Liver (tissue), 8 donors: ENCODE measurements at regions not wholly inside any gene's neighbourhood (a gene's known extent, or its start where the extent isn't known, plus 50 kb on each side); places are given as distances from the start of the nearest gene placed in this dataset.

Experiments used
- DNase-seq: peaks from one replicate; pipeline ENCODE4 v3.0.0-alpha.2; 2017; ENCODE audit warnings: low spot score
- H3K27ac ChIP-seq, 2 donors: one replicate each; pipeline ENCODE4 v1.7.0; 2013; ENCODE audit warnings: inconsistent platforms in 2 of 2, low read length in 2 of 2, control low read depth in 1 of 2, low read depth in 1 of 2, mild to moderate bottlenecking in 1 of 2
- H3K27me3 ChIP-seq, 4 donors: one replicate each; pipeline versions ENCODE4 v1.6.1 to v1.7.0; 2013; ENCODE audit warnings: low read length in 3 of 4, inconsistent platforms in 1 of 4, mild to moderate bottlenecking in 1 of 4, moderate library complexity in 1 of 4; ENCODE audit not compliant: control insufficient read depth in 4 of 4, insufficient read depth in 4 of 4
- H3K36me3 ChIP-seq, 4 donors: one replicate each; pipeline versions ENCODE4 v1.6.1 to v1.7.0; 2013; ENCODE audit warnings: low read length in 3 of 4, mild to moderate bottlenecking in 3 of 4, low read depth in 1 of 4, moderate library complexity in 1 of 4; ENCODE audit not compliant: control insufficient read depth in 4 of 4, insufficient read depth in 3 of 4
- H3K4me1 ChIP-seq, 4 donors: one replicate each; pipeline versions ENCODE4 v1.6.1 to v1.7.0; 2013; ENCODE audit warnings: low read length in 3 of 4, mild to moderate bottlenecking in 3 of 4, moderate library complexity in 1 of 4; ENCODE audit not compliant: control insufficient read depth in 4 of 4, insufficient read depth in 4 of 4
- H3K4me3 ChIP-seq, 3 donors: one replicate each; pipeline versions ENCODE4 v1.6.1 to v1.7.0; 2013; ENCODE audit warnings: low read length in 3 of 3, control low read depth in 1 of 3, low read depth in 1 of 3, mild to moderate bottlenecking in 1 of 3
- H3K9ac ChIP-seq, 2 donors: one replicate each; pipeline ENCODE4 v1.7.0; 2013; ENCODE audit warnings: low read length in 2 of 2, mild to moderate bottlenecking in 2 of 2, moderate library complexity in 2 of 2, control low read depth in 1 of 2, low read depth in 1 of 2
- H3K9me3 ChIP-seq, 4 donors: one replicate each; pipeline versions ENCODE4 v1.6.1 to v1.7.0; 2013; ENCODE audit warnings: low read length in 3 of 4; ENCODE audit not compliant: control insufficient read depth in 4 of 4
- EGR1 ChIP-seq, 2 donors: IDR thresholded peaks; 2 replicates each; pipeline ENCODE4 v1.6.1; 2016 to 2018; ENCODE audit warnings: antibody characterized with exemption in 2 of 2, low read depth in 2 of 2
- FOXA1 ChIP-seq: IDR thresholded peaks from 2 replicates; pipeline ENCODE4 v1.6.1; 2016; ENCODE audit warnings: antibody characterized with exemption
- GABPA ChIP-seq, 2 donors: IDR thresholded peaks in 1 of 2; conservative IDR thresholded peaks in 1 of 2; 2 replicates each; pipeline ENCODE4 v1.6.1; 2016; ENCODE audit warnings: antibody characterized with exemption in 2 of 2, mild to moderate bottlenecking in 1 of 2, moderate library complexity in 1 of 2
- HNF4A ChIP-seq, 2 donors: conservative IDR thresholded peaks; 2 replicates each; pipeline ENCODE4 v1.6.1; 2016; ENCODE audit warnings: antibody characterized with exemption in 2 of 2, mild to moderate bottlenecking in 2 of 2
- HNF4G ChIP-seq: IDR thresholded peaks from 2 replicates; pipeline ENCODE4 v1.6.1; 2016; ENCODE audit warnings: antibody characterized with exemption
- JUND ChIP-seq, 2 donors: IDR thresholded peaks; 2 replicates each; pipeline ENCODE4 v1.6.1; 2016; ENCODE audit warnings: antibody characterized with exemption in 2 of 2
- NR2F2 ChIP-seq: IDR thresholded peaks from 2 replicates; pipeline ENCODE4 v1.6.1; 2016; ENCODE audit warnings: antibody characterized with exemption
- RAD21 ChIP-seq, 2 donors: IDR thresholded peaks; 2 replicates each; pipeline ENCODE4 v1.6.1; 2016; ENCODE audit warnings: antibody characterized with exemption in 2 of 2, mild to moderate bottlenecking in 2 of 2
- RXRA ChIP-seq, 2 donors: IDR thresholded peaks; 2 replicates each; pipeline ENCODE4 v1.6.1; 2017 to 2018; ENCODE audit warnings: antibody characterized with exemption in 2 of 2, mild to moderate bottlenecking in 1 of 2
- SP1 ChIP-seq: IDR thresholded peaks from 2 replicates; pipeline ENCODE4 v1.6.1; 2018; ENCODE audit warnings: antibody characterized with exemption, mild to moderate bottlenecking
- TAF1 ChIP-seq: conservative IDR thresholded peaks from 2 replicates; pipeline ENCODE4 v1.6.1; 2016; ENCODE audit warnings: antibody characterized with exemption, mild to moderate bottlenecking
- YY1 ChIP-seq: IDR thresholded peaks from 2 replicates; pipeline ENCODE4 v1.6.1; 2016; ENCODE audit warnings: antibody characterized with exemption, mild to moderate bottlenecking
- WGBS: extraction: QIAGEN DNeasy Blood & Tissue Kit; methylation state at CpG from one replicate; pipeline ENCODE4 v1.1.7; 2013; 5-methylcytosine and 5-hydroxymethylcytosine counted together
- TF ChIP-seq, protein P1 (sequence below): IDR thresholded peaks from 2 replicates; pipeline ENCODE4 v1.6.1; 2016; ENCODE audit warnings: antibody characterized with exemption
- TF ChIP-seq, protein P2 (sequence below): IDR thresholded peaks from 2 replicates; pipeline ENCODE4 v1.6.1; 2016; ENCODE audit warnings: antibody characterized with exemption
- TF ChIP-seq, protein P3 (sequence below): fragments of 150-350 bp; IDR thresholded peaks from 2 replicates; pipeline ENCODE4 v1.5.1; 2017; ENCODE audit warnings: improper control_type of control experiment, low read depth, low read length; ENCODE audit not compliant: missing input control
- TF ChIP-seq, protein P4 (sequence below): IDR thresholded peaks from 2 replicates; pipeline ENCODE4 v1.6.1; 2016; ENCODE audit warnings: antibody characterized with exemption, mild to moderate bottlenecking
- donor health status: healthy.
- donor health status: healthy.
- donor health status: healthy.
- donor health status: healthy.
- donor health status: healthy.

DNA sequence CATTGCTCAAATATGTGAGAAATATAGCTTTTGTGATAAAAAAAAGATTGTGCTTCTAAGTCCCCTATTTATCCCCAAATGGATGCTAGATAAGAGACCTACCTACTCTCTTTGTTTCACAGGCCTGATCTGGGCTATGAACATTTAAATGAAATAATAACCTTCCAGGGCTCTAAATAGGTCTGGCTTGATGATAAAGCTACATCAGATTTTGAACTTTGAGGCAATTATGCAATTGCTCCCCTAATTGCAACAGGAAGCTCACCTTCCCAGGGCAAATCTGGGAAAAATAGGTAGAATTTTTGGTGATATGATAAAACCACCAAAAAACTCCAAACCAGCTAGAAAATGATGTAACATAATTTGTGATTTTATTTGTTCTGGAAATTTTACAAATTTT, 624.5 kb downstream of the PKHD1 start:
- H3K27ac ChIP-seq = no peak overlapping the region
- DNase-seq = no peak
- TF ChIP-seq HNF4A (conservative IDR thresholded peaks at IDR 0.05) = peak in 1 of 2 donors; percentile 46
- TF ChIP-seq, protein P1, sequence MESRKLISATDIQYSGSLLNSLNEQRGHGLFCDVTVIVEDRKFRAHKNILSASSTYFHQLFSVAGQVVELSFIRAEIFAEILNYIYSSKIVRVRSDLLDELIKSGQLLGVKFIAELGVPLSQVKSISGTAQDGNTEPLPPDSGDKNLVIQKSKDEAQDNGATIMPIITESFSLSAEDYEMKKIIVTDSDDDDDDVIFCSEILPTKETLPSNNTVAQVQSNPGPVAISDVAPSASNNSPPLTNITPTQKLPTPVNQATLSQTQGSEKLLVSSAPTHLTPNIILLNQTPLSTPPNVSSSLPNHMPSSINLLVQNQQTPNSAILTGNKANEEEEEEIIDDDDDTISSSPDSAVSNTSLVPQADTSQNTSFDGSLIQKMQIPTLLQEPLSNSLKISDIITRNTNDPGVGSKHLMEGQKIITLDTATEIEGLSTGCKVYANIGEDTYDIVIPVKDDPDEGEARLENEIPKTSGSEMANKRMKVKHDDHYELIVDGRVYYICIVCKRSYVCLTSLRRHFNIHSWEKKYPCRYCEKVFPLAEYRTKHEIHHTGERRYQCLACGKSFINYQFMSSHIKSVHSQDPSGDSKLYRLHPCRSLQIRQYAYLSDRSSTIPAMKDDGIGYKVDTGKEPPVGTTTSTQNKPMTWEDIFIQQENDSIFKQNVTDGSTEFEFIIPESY = no peak
- no peaks in the 10 kb centered on the region for H3K36me3 ChIP-seq
- H3K9me3 ChIP-seq = no peaks in the 10 kb centered on the region
- peaks cover 0 to 9% (median 2%) of the 10 kb centered on the region in 4 donors for H3K4me1 ChIP-seq
- H3K4me3 ChIP-seq = no peak overlapping the region
- H3K9ac ChIP-seq = no peak overlapping the region
- no peaks in the 10 kb centered on the region for H3K27me3 ChIP-seq

DNA sequence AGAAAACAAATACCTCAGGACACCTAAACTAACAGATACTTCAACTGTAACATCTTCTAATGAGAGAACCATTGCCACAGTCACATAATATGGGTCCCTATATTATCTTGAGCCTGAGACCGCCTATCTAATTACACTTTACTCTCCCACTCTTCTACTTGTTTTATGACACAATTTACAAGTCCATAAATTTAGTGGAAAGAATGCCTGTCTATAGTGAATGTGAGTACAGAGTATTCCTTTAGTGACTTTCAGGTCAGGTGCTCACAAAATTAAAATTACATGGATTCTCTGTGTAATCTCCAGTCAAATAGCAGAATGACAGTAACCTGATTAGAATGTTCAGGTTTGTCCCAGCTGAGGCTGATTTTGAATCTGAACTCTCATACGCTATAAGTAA, 624.1 kb downstream of the PKHD1 start:
- Histone ChIP-seq H3K27ac (no peak overlapping the region), H3K4me3 (no peak overlapping the region), H3K9ac (no peak overlapping the region), H3K36me3 (no peaks in the 10 kb centered on the region), H3K9me3 (no peaks in the 10 kb centered on the region), H3K4me1 (peaks cover 0 to 9% (median 2%) of the 10 kb centered on the region in 4 donors), H3K27me3 (no peaks in the 10 kb centered on the region)
- WGBS = 91% methylated on average over 2 of the region's 2 CpGs
- no peak for DNase-seq
- TF ChIP-seq HNF4A (conservative IDR thresholded peaks at IDR 0.05) (no peak), RAD21 (IDR thresholded peaks at IDR 0.05) (no peak), FOXA1 (no peak), YY1 (no peak), SP1 (no peak), NR2F2 (no peak), EGR1 (IDR thresholded peaks at IDR 0.05; ENCODE audit: low read depth in 2 of 2) (no peak), HNF4G (no peak), GABPA (IDR thresholded peaks at IDR 0.05 in 1 of 2, conservative IDR thresholded peaks at IDR 0.05 in 1 of 2) (no peak), TAF1 (no peak), RXRA (IDR thresholded peaks at IDR 0.05) (no peak), JUND (IDR thresholded peaks at IDR 0.05) (no peak)
- TF ChIP-seq, protein P2, sequence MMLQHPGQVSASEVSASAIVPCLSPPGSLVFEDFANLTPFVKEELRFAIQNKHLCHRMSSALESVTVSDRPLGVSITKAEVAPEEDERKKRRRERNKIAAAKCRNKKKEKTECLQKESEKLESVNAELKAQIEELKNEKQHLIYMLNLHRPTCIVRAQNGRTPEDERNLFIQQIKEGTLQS = no peak
- TF ChIP-seq, protein P3, sequence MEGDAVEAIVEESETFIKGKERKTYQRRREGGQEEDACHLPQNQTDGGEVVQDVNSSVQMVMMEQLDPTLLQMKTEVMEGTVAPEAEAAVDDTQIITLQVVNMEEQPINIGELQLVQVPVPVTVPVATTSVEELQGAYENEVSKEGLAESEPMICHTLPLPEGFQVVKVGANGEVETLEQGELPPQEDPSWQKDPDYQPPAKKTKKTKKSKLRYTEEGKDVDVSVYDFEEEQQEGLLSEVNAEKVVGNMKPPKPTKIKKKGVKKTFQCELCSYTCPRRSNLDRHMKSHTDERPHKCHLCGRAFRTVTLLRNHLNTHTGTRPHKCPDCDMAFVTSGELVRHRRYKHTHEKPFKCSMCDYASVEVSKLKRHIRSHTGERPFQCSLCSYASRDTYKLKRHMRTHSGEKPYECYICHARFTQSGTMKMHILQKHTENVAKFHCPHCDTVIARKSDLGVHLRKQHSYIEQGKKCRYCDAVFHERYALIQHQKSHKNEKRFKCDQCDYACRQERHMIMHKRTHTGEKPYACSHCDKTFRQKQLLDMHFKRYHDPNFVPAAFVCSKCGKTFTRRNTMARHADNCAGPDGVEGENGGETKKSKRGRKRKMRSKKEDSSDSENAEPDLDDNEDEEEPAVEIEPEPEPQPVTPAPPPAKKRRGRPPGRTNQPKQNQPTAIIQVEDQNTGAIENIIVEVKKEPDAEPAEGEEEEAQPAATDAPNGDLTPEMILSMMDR = no peak
- TF ChIP-seq, protein P4, sequence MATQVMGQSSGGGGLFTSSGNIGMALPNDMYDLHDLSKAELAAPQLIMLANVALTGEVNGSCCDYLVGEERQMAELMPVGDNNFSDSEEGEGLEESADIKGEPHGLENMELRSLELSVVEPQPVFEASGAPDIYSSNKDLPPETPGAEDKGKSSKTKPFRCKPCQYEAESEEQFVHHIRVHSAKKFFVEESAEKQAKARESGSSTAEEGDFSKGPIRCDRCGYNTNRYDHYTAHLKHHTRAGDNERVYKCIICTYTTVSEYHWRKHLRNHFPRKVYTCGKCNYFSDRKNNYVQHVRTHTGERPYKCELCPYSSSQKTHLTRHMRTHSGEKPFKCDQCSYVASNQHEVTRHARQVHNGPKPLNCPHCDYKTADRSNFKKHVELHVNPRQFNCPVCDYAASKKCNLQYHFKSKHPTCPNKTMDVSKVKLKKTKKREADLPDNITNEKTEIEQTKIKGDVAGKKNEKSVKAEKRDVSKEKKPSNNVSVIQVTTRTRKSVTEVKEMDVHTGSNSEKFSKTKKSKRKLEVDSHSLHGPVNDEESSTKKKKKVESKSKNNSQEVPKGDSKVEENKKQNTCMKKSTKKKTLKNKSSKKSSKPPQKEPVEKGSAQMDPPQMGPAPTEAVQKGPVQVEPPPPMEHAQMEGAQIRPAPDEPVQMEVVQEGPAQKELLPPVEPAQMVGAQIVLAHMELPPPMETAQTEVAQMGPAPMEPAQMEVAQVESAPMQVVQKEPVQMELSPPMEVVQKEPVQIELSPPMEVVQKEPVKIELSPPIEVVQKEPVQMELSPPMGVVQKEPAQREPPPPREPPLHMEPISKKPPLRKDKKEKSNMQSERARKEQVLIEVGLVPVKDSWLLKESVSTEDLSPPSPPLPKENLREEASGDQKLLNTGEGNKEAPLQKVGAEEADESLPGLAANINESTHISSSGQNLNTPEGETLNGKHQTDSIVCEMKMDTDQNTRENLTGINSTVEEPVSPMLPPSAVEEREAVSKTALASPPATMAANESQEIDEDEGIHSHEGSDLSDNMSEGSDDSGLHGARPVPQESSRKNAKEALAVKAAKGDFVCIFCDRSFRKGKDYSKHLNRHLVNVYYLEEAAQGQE = no peak
